ENCODE measurements at regions not wholly inside any gene's neighbourhood (a gene's known extent, or its start where the extent isn't known, plus 50 kb on each side); places are given as distances from the start of the nearest gene placed in this dataset.

- TF ChIP-seq REST (IDR thresholded peaks at IDR 0.05; ENCODE audit: borderline replicate concordance) (no peak), RAD21 (conservative IDR thresholded peaks at IDR 0.05) (no peak)
- no peak overlapping the region for H2AFZ ChIP-seq (ENCODE audit: low read depth, low read length)
- H3K9me3 ChIP-seq (ENCODE audit: low read length), result no peaks in the 10 kb centered on the region
- no peaks in the 10 kb centered on the region for H3K9me2 ChIP-seq (ENCODE audit: insufficient read depth, low read length)
- no peak overlapping the region for H3K9ac ChIP-seq (ENCODE audit: low read length)
- H3K4me2 ChIP-seq (ENCODE audit: low read length), result no peak overlapping the region
- peaks cover 32% of the 10 kb centered on the region for H3K27me3 ChIP-seq (ENCODE audit: insufficient read depth, low read depth, low read length)
- no peaks in the 10 kb centered on the region for H3F3A ChIP-seq (ENCODE audit: insufficient read depth, low read length, poor library complexity, severe bottlenecking)
- no peak overlapping the region for H3K27ac ChIP-seq (ENCODE audit: low read length)
- H4K20me1 ChIP-seq (ENCODE audit: insufficient read depth), result no peaks in the 10 kb centered on the region
- no peaks in the 10 kb centered on the region for H3K36me3 ChIP-seq (ENCODE audit: insufficient read depth, low read length)
- no peak overlapping the region for H3K4me3 ChIP-seq (ENCODE audit: low read length)
- H3K79me2 ChIP-seq (replicated peaks; ENCODE audit: insufficient read depth, low read length), result no peaks in the 10 kb centered on the region
Observed at GRCh38 chr16:54630284-54630967, 300.2 kb upstream of the IRX5 start.

DNA sequence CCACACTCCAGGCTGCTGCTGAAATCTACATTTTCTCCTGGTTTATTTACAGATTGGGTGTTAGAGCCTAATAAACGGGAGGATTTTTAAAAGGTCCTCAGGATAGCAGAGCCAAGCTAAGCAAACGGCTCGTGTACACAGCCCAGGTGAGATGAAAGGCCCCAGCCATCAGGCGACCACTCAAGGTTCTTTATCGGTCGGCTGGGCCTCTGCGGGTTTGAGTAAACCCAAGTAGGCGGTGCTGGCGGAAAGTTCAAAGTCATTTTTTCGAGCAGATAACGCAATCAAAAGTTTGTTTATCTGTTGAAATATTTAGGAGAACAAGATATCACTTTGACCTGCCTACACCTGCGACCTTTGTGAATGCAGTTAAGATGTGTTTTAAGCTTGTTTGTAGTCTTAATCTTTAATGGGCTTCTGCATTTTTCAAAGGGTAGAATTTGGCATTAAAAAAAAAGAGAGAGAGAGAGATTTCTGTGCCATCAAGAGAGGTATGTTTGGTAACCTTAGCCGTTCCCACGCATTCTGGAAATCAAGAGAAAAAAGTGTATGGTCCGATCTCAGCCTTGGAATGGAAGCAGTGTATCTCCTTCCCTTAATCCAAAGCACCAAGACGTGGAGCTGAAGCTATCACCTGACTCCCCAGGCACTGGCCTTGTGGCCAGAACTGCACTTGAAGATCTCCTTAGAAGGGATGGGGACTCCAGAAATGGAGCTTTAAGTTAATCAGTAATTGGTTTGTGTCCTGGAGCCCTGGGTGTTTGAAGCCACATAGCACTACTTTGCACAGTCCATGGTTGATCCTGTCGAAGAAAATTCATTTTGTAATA is 301.7 kb upstream of the IRX5 start:
- Histone ChIP-seq H3K9me3 (ENCODE audit: low read length) (no peaks in the 10 kb centered on the region), H3K79me2 (replicated peaks; ENCODE audit: insufficient read depth, low read length) (no peaks in the 10 kb centered on the region), H3K9ac (ENCODE audit: low read length) (no peak overlapping the region), H3K9me2 (ENCODE audit: insufficient read depth, low read length) (no peaks in the 10 kb centered on the region), H3K4me3 (ENCODE audit: low read length) (no peak overlapping the region), H3K27ac (ENCODE audit: low read length) (no peak overlapping the region), H3K36me3 (ENCODE audit: insufficient read depth, low read length) (no peaks in the 10 kb centered on the region), H4K20me1 (ENCODE audit: insufficient read depth) (no peaks in the 10 kb centered on the region), H3K4me2 (ENCODE audit: low read length) (no peak overlapping the region), H3F3A (ENCODE audit: insufficient read depth, low read length, poor library complexity, severe bottlenecking) (no peaks in the 10 kb centered on the region), H2AFZ (ENCODE audit: low read depth, low read length) (no peak overlapping the region), H3K27me3 (ENCODE audit: insufficient read depth, low read depth, low read length) (peaks cover 25% of the 10 kb centered on the region)
- no peak for TF ChIP-seq POLR2AphosphoS5 (IDR thresholded peaks at IDR 0.05)
- TF ChIP-seq, protein P1, sequence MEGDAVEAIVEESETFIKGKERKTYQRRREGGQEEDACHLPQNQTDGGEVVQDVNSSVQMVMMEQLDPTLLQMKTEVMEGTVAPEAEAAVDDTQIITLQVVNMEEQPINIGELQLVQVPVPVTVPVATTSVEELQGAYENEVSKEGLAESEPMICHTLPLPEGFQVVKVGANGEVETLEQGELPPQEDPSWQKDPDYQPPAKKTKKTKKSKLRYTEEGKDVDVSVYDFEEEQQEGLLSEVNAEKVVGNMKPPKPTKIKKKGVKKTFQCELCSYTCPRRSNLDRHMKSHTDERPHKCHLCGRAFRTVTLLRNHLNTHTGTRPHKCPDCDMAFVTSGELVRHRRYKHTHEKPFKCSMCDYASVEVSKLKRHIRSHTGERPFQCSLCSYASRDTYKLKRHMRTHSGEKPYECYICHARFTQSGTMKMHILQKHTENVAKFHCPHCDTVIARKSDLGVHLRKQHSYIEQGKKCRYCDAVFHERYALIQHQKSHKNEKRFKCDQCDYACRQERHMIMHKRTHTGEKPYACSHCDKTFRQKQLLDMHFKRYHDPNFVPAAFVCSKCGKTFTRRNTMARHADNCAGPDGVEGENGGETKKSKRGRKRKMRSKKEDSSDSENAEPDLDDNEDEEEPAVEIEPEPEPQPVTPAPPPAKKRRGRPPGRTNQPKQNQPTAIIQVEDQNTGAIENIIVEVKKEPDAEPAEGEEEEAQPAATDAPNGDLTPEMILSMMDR (IDR thresholded peaks at IDR 0.05; ENCODE audit: poor library complexity, severe bottlenecking), result no peak
- no peak for TF ChIP-seq SMC3 (conservative IDR thresholded peaks at IDR 0.05; ENCODE audit: poor library complexity)
- TF ChIP-seq EP300 (conservative IDR thresholded peaks at IDR 0.05; ENCODE audit: poor library complexity, severe bottlenecking), result no peak
- no peak for TF ChIP-seq REST (IDR thresholded peaks at IDR 0.05; ENCODE audit: borderline replicate concordance)
- TF ChIP-seq TAF1 (IDR thresholded peaks at IDR 0.05; ENCODE audit: low read depth), result no peak
- no peak for TF ChIP-seq EZH2 (IDR thresholded peaks at IDR 0.05; ENCODE audit: borderline replicate concordance, insufficient read depth, low read length, poor library complexity, severe bottlenecking)
- TF ChIP-seq RAD21 (conservative IDR thresholded peaks at IDR 0.05), result no peak
- no peak for TF ChIP-seq MXI1 (conservative IDR thresholded peaks at IDR 0.05; ENCODE audit: poor library complexity, severe bottlenecking)
